ENCODE measurements at regions not wholly inside any gene's neighbourhood (a gene's known extent, or its start where the extent isn't known, plus 50 kb on each side); places are given as distances from the start of the nearest gene placed in this dataset.
"Not testable (repeated sequence)": the region's sequence is repeated elsewhere in the genome, so short reads cannot be mapped to it uniquely, and the experiment has no call there.

GRCh38 chr1:65020774-65021173 is 54.4 kb upstream of the JAK1 start:
- no peak for DNase-seq

GRCh38 chr1:65021795-65022194 is 55.4 kb upstream of the JAK1 start:
- no peak for DNase-seq

GRCh38 chr1:65022216-65022615 is 55.9 kb upstream of the JAK1 start:
- DNase-seq, result no peak

- DNase-seq, result no peak
Measured at GRCh38 chr1:65025794-65026193, 59.4 kb upstream of the JAK1 start.

GRCh38 chr1:65026235-65026634 is 59.9 kb upstream of the JAK1 start:
- DNase-seq, result no peak

GRCh38 chr1:65027666-65028358 is 61.5 kb upstream of the JAK1 start:
- DNase-seq, result no peak

GRCh38 chr1:65029434-65029833 is 63.1 kb upstream of the JAK1 start:
- DNase-seq, result not testable (repeated sequence)

- not testable (repeated sequence) for DNase-seq
Measured at GRCh38 chr1:65034879-65035278, 68.5 kb upstream of the JAK1 start.

- DNase-seq, result no peak
Measured at GRCh38 chr1:65036570-65037051, 70.3 kb upstream of the JAK1 start.

- no peak for DNase-seq
Measured at GRCh38 chr1:65039066-65039465, 72.7 kb upstream of the JAK1 start.

GRCh38 chr1:65039508-65039907 is 73.2 kb upstream of the JAK1 start:
- DNase-seq, result no peak

GRCh38 chr1:65042467-65042866 is 76.1 kb upstream of the JAK1 start:
- no peak for DNase-seq

GRCh38 chr1:65044411-65044810 is 78.1 kb upstream of the JAK1 start:
- no peak for DNase-seq

- no peak for DNase-seq
Measured at GRCh38 chr1:65045022-65045817, 78.9 kb upstream of the JAK1 start.

GRCh38 chr1:65048335-65048734 is 82.0 kb upstream of the JAK1 start:
- DNase-seq, result no peak

GRCh38 chr1:65049941-65050713 is 83.8 kb upstream of the JAK1 start:
- DNase-seq, result no peak

GRCh38 chr1:65050735-65051134 is 84.4 kb upstream of the JAK1 start:
- DNase-seq, result no peak

- no peak for DNase-seq
Measured at GRCh38 chr1:65054481-65054880, 88.1 kb upstream of the JAK1 start.

GRCh38 chr1:65055747-65056146 is 89.4 kb upstream of the JAK1 start:
- DNase-seq, result no peak

- no peak for DNase-seq
Measured at GRCh38 chr1:65056234-65056633, 89.9 kb upstream of the JAK1 start.

- DNase-seq, result no peak
Measured at GRCh38 chr1:65056866-65057265, 90.5 kb upstream of the JAK1 start.

- no peak for DNase-seq
Measured at GRCh38 chr1:65059930-65060538, 88.0 kb upstream of the AK4 start.

GRCh38 chr1:65062339-65062738 is 85.7 kb upstream of the AK4 start:
- no peak for DNase-seq
